GM19238 (cell line): ENCODE measurements at regions not wholly inside any gene's neighbourhood (a gene's known extent, or its start where the extent isn't known, plus 50 kb on each side); places are given as distances from the start of the nearest gene placed in this dataset.

Experiments used
- DNase-seq: peaks from one replicate; pipeline ENCODE4 v3.0.0; 2011; ENCODE audit warnings: low spot score; ENCODE audit not compliant: insufficient read length

GRCh38 chr1:233516732-233517131 is 97.2 kb upstream of the KCNK1 start:
- DNase-seq, result no peak

DNA sequence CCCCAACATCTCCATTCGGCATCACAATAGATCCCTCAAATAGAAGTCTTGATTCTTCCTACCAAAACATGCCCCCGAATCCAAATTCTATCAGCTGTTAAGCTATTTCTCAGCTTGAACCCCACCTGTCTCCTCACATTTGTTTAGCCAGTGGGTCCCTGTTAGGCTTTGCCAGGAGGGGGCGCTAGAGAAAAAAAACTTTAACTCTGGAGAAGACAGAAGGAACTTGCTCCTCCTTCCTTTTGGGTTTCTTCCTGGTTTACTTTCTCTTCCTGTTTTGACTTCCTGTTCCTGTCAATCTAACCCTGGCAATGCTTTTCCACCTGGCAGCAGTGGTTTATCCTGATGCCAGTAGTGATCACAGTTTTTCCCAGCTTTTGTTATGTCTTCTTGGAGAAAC is 95.6 kb upstream of the KCNK1 start:
- peak; percentile 5 for DNase-seq

- DNase-seq, result no peak
Observed at GRCh38 chr1:233520261-233521191, 93.4 kb upstream of the KCNK1 start.

GRCh38 chr1:233523047-233523446 is 90.9 kb upstream of the KCNK1 start:
- no peak for DNase-seq

DNA sequence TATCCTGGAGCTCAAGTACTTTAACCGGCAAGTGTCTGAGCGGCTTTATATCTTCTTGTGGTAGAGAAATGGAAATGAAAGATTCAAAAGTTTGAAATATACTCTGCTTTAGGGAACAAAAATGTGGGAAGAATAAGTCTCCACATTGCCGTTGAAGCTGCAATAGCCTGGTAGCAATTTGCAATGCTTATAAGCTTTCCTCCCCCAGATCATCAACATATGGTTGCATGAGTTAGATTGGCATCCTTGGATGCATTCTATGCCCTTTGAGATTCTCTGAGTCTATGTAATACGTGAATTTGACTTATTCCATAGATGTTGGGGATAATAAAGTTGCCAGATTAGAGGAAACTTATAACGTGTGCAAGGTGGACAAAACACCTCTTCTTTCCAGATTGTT is 86.1 kb upstream of the KCNK1 start:
- no peak for DNase-seq

- no peak for DNase-seq
Observed at GRCh38 chr1:233530665-233531386, 83.1 kb upstream of the KCNK1 start.

GRCh38 chr1:233540816-233541215 is 73.1 kb upstream of the KCNK1 start:
- DNase-seq, result no peak

DNA sequence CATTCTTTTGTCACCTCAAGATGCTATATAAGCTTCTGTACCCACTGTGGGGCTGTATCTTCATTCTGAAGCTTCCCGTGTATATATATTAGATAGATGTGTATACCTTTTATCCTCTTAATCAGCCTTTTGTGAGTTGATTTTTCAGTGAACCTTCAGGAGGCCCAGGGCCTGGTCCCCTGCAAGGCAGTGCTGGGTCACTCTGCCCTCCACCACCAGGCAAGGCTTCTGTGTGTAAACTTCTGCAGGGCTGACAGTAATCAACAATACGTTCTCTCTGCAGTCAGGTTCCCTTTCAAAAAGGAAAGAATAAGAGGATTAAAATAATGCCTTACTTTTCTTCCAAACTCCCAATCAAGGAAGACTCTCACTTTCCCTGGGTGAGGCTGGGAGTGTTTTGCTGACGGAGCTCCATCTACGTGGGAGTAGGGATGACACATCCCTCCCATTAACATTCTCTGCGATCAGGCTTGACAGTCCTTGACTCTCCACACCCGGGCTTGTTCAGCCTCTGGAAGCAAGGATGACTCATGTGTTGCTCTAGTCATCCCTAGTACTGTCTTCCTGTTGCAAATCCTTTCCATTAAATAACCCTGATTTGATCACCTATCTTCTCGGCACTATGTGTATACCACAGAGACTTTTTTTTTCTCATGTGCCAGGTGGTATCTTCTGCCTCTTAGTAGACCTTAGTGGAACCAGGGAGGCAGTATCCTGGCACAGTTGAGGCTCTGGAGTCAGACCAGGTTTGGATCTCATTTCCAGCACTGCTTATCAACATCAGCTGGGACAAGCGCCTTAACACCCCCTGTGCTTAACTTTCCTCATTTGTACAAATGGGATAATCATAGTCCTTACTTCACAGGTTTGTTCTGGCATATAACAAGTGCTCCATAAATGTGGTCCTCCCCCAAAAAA is 70.3 kb upstream of the KCNK1 start:
- DNase-seq, result no peak

DNA sequence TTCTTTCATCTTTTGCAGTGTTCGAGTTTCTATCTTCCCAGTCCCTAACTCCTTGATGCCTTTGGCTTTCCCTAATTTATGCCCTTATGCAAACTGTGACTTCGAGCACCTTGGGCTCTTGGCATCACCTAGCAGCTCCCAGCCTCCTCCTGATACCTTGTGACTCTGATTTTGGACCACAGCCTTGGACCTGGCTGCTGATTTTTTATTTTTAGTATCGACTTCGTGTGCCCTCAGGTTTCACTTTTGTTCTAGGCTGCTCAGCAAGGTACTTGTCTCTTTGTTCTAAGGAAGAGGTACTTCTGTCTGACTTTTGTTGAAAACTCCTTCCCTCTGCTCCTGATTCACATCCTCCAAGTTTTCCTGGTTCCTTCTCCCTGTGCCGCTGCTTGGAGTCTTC is 69.6 kb upstream of the KCNK1 start:
- DNase-seq, result no peak

GRCh38 chr1:233547726-233548125 is 66.2 kb upstream of the KCNK1 start:
- DNase-seq, result no peak

- DNase-seq, result no peak
Observed at GRCh38 chr1:233549404-233549803, 64.5 kb upstream of the KCNK1 start.

DNA sequence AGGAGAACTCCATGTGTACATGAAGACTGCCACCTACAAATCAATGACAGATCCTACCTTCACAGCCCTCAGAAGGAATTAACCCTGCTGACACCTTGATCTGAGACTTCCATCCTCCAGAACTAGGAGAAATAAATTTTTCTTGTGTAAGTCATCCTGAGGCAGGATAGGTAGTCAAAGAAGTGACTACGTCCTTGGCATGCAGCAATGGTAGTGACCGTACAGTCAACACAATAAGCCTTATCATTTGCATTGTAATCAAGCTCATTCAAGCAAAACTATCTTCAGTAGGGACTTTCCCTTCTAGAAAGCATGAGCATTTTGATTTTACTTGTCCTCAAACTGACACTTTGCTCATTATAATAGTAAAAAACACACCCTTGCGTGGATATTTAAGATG is 64.0 kb upstream of the KCNK1 start:
- no peak for DNase-seq

- no peak for DNase-seq
Observed at GRCh38 chr1:233554037-233554436, 59.9 kb upstream of the KCNK1 start.

- DNase-seq, result no peak
Observed at GRCh38 chr1:233561708-233562426, 52.0 kb upstream of the KCNK1 start.
